T-helper 2 cell treated with Interferon-gamma antibody and Interleukin-4, amounts not matched to agents 5 μg/mL and 100 μg/mL, for 36 hours (primary cell): ENCODE measurements at regions not wholly inside any gene's neighbourhood (a gene's known extent, or its start where the extent isn't known, plus 50 kb on each side); places are given as distances from the start of the nearest gene placed in this dataset.

Experiments
- DNase-seq: peaks from one replicate; pipeline ENCODE4 v3.0.0; 2021; ENCODE audit warnings: low spot score
- H3K27ac Mint-ChIP-seq: one replicate; pipeline ENCODE4 v1.8.0; 2021; ENCODE audit warnings: mild to moderate bottlenecking, mixed read lengths
- H3K27me3 Mint-ChIP-seq: one replicate; pipeline ENCODE4 v1.8.0; 2021; ENCODE audit warnings: low read depth, mixed read lengths
- H3K36me3 Mint-ChIP-seq: one replicate; pipeline ENCODE4 v1.8.0; 2021; ENCODE audit warnings: low read depth, mixed read lengths
- H3K4me1 Mint-ChIP-seq: one replicate; pipeline ENCODE4 v1.8.0; 2021; ENCODE audit warnings: low read depth, mixed read lengths
- H3K4me3 Mint-ChIP-seq: one replicate; pipeline ENCODE4 v1.8.0; 2022; ENCODE audit warnings: mild to moderate bottlenecking, moderate library complexity, mixed read lengths
- H3K9me3 Mint-ChIP-seq: one replicate; pipeline ENCODE4 v1.8.0; 2021; ENCODE audit warnings: mixed read lengths

DNA sequence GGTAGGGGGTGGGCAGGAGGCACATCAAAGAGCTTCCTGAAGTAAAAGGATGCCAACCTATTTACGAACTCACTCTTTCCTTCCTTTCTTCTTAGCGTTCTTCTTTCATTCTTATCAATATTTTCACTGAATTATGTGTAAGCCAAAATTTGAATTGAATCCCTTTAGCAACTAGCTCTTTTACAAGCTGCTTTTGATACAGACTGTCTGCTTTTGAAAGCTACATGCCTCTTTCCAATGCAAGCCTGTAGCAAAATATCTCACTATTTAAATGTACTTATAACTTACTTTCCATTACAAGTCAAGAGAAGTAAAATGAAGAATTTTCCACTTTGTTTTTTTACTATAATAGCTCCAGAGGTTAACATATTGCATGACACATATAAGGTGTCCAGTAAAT lies 186.6 kb downstream of the NXPE2 start:
- no peak for DNase-seq
- Mint-ChIP-seq H3K27me3 (no peaks in the 10 kb centered on the region), H3K27ac (no peak overlapping the region), H3K9me3 (no peaks in the 10 kb centered on the region), H3K4me3 (no peak overlapping the region), H3K4me1 (no peaks in the 10 kb centered on the region), H3K36me3 (no peaks in the 10 kb centered on the region)

GRCh38 chr11:114876234-114876633 lies 197.9 kb downstream of the NXPE2 start:
- Mint-ChIP-seq H3K4me3 (no peak overlapping the region), H3K36me3 (no peaks in the 10 kb centered on the region), H3K27ac (no peak overlapping the region), H3K4me1 (no peaks in the 10 kb centered on the region), H3K9me3 (no peaks in the 10 kb centered on the region), H3K27me3 (no peaks in the 10 kb centered on the region)
- no peak for DNase-seq

GRCh38 chr11:114877976-114878375 lies 199.6 kb downstream of the NXPE2 start:
- Mint-ChIP-seq H3K27ac (no peak overlapping the region), H3K9me3 (no peaks in the 10 kb centered on the region), H3K36me3 (no peaks in the 10 kb centered on the region), H3K4me1 (no peaks in the 10 kb centered on the region), H3K27me3 (no peaks in the 10 kb centered on the region), H3K4me3 (no peak overlapping the region)
- DNase-seq: no peak

GRCh38 chr11:114880442-114880841 lies 202.1 kb downstream of the NXPE2 start:
- Mint-ChIP-seq H3K4me1 (no peaks in the 10 kb centered on the region), H3K9me3 (no peaks in the 10 kb centered on the region), H3K4me3 (no peak overlapping the region), H3K27ac (no peak overlapping the region), H3K36me3 (no peaks in the 10 kb centered on the region), H3K27me3 (no peaks in the 10 kb centered on the region)
- no peak for DNase-seq

DNA sequence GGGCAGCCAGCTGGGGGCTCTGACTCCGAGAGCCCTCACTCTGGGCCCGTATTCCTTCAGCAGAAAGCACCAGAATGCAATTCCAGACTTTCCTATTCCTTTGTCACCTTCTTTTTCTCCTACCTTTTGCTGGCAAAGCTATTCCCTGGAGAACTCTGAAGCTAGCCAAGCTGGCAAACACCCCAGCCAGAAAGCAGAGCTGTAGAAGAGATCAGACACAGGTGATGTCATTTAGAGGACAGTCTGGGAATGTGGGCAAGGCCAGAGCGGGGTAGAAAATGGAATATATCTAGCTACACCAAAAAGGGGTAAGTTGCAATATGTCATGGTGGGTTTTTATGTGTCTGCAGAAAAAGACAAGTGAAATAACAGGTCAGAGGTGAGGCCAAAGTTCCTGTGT lies 205.1 kb downstream of the NXPE2 start:
- Mint-ChIP-seq H3K4me3 (no peak overlapping the region), H3K27ac (no peak overlapping the region), H3K9me3 (no peaks in the 10 kb centered on the region), H3K36me3 (no peaks in the 10 kb centered on the region), H3K4me1 (no peaks in the 10 kb centered on the region), H3K27me3 (no peaks in the 10 kb centered on the region)
- DNase-seq: no peak

GRCh38 chr11:114886644-114887265 lies 208.4 kb downstream of the NXPE2 start:
- Mint-ChIP-seq H3K36me3 (no peaks in the 10 kb centered on the region), H3K4me1 (no peaks in the 10 kb centered on the region), H3K27ac (no peak overlapping the region), H3K27me3 (no peaks in the 10 kb centered on the region), H3K9me3 (no peaks in the 10 kb centered on the region), H3K4me3 (no peak overlapping the region)
- DNase-seq: no peak

- no peaks in the 10 kb centered on the region for H3K9me3 Mint-ChIP-seq
- no peak overlapping the region for H3K4me3 Mint-ChIP-seq
- no peaks in the 10 kb centered on the region for H3K27me3 Mint-ChIP-seq
- no peak overlapping the region for H3K27ac Mint-ChIP-seq
- no peaks in the 10 kb centered on the region for H3K4me1 Mint-ChIP-seq
- DNase-seq: no peak
- H3K36me3 Mint-ChIP-seq: no peaks in the 10 kb centered on the region
Measured at GRCh38 chr11:114889594-114890011, 211.3 kb downstream of the NXPE2 start.

DNA sequence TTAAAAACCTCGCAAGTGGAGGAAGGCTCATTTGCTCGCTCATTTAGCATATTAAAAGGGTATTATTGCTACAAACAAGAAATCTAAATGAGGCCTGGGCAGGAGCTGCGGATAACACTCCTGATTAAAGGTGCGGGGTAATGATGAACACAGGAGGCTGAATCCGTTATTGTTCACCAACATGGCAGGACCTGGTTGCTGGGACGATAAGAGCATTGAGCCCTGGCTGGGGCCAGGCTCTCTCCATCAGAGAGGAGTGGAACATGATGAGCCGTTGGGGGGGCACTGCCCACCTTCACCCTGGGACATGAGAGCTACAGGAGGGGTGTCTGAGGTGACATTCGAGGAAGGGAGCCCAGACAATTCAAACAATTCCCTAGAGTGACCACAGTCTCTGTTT lies 211.7 kb downstream of the NXPE2 start:
- H3K4me1 Mint-ChIP-seq: no peaks in the 10 kb centered on the region

DNA sequence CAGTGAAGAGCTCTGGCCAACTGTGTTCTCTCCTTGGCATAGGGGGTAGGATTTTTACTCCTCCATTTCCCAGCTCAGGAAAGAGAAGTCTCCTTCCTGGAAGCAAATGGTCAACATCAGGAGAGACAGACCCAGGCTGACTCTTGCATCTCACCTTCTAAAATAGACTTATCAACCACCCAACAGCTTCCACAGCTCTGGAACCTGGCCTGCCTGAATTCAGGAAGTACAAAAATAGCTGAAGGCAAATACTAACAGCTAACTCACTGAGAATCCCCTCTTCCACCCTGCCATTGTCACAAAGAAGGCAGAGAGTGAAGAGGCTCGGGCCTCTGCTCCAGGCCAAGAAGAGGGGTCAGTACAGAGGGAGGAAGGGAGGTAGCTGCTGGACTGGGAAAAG lies 213.6 kb downstream of the NXPE2 start:
- Mint-ChIP-seq H3K4me3 (no peak overlapping the region), H3K36me3 (no peaks in the 10 kb centered on the region), H3K9me3 (no peaks in the 10 kb centered on the region), H3K27me3 (no peaks in the 10 kb centered on the region), H3K4me1 (no peaks in the 10 kb centered on the region), H3K27ac (no peak overlapping the region)
- DNase-seq: no peak

More for the DNA sequence above, 211.7 kb downstream of the NXPE2 start:
- no peak for DNase-seq
- H3K27me3 Mint-ChIP-seq: no peaks in the 10 kb centered on the region
- H3K36me3 Mint-ChIP-seq: no peaks in the 10 kb centered on the region
- H3K9me3 Mint-ChIP-seq: no peaks in the 10 kb centered on the region
- no peak overlapping the region for H3K4me3 Mint-ChIP-seq
- no peak overlapping the region for H3K27ac Mint-ChIP-seq

DNA sequence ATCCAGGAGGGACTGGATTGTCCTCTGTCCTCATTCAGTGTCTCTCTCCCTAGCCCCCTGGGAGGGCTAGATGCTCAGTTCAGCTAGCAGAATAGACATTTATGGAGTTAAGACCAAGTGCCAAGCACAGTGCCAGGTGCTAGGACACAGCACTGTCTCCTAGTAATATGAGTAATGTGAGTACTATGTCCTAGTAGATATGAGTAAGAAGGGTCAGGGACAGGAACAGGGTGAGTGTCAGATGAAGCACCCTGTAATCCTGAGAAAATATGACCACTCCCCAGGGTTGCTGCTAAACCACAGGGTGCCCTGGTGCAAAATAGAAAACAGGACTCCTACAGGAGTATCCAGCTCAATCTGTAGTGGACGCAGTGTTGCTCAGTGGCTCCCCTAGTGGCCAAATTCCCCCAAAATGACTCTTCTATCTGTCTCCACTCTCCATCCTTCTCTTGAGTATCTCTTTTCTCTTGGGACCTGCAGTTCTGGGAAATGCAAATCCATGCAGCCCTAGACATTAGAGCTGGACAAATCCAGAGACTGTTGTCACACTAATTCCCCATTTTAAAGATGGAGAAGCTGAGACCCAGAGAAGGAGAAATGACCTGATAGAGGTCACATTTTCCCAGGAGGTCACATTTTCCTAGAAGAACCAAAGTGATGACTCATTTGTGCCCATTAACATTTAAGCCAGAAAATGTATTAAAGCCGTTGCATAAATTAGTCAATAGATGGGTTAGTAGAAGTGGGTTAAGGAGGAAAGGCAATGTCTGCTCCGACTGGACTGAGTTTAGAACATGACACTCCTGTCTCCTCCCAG lies 214.3 kb downstream of the NXPE2 start:
- H3K9me3 Mint-ChIP-seq: no peaks in the 10 kb centered on the region
- H3K27me3 Mint-ChIP-seq: no peaks in the 10 kb centered on the region
- no peak overlapping the region for H3K4me3 Mint-ChIP-seq
- H3K27ac Mint-ChIP-seq: no peak overlapping the region
- no peaks in the 10 kb centered on the region for H3K4me1 Mint-ChIP-seq
- no peaks in the 10 kb centered on the region for H3K36me3 Mint-ChIP-seq
- DNase-seq: no peak

GRCh38 chr11:114893329-114893728 lies 215.0 kb downstream of the NXPE2 start:
- Mint-ChIP-seq H3K9me3 (no peaks in the 10 kb centered on the region), H3K27ac (no peak overlapping the region), H3K4me1 (no peaks in the 10 kb centered on the region), H3K36me3 (no peaks in the 10 kb centered on the region), H3K4me3 (no peak overlapping the region), H3K27me3 (no peaks in the 10 kb centered on the region)
- no peak for DNase-seq

GRCh38 chr11:114896594-114896993 lies 218.3 kb downstream of the NXPE2 start:
- Mint-ChIP-seq H3K27ac (no peak overlapping the region), H3K4me1 (no peaks in the 10 kb centered on the region), H3K27me3 (no peaks in the 10 kb centered on the region), H3K4me3 (no peak overlapping the region), H3K9me3 (peaks cover 8% of the 10 kb centered on the region), H3K36me3 (no peaks in the 10 kb centered on the region)
- DNase-seq: no peak

GRCh38 chr11:114909866-114910265 lies 231.5 kb downstream of the NXPE2 start:
- Mint-ChIP-seq H3K4me3 (no peak overlapping the region), H3K27me3 (no peaks in the 10 kb centered on the region), H3K36me3 (no peaks in the 10 kb centered on the region), H3K4me1 (no peaks in the 10 kb centered on the region), H3K27ac (no peak overlapping the region), H3K9me3 (peaks cover 8% of the 10 kb centered on the region)
- no peak for DNase-seq

DNA sequence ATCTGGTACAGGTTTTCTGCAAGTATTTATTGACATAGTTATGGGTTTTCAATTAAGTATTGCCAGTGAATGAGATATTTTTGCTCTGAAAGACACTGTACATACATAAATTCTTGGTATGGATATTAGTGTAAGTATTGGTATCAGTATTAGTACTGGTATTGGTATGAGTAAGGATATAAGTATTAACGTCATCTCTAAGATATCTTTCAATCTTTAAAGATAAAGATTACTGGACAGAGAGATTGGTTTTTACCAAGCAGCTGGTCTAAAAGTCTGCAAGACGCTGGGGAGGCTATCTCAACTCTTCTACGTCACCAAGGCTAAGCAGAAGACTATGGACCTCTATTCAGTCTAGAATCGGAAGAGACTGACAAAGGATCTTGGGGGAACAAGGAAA lies 234.5 kb downstream of the NXPE2 start:
- H3K4me1 Mint-ChIP-seq: no peaks in the 10 kb centered on the region
- no peak for DNase-seq
- no peaks in the 10 kb centered on the region for H3K36me3 Mint-ChIP-seq
- no peak overlapping the region for H3K27ac Mint-ChIP-seq
- no peaks in the 10 kb centered on the region for H3K27me3 Mint-ChIP-seq
- H3K4me3 Mint-ChIP-seq: no peak overlapping the region
- H3K9me3 Mint-ChIP-seq: no peaks in the 10 kb centered on the region
